OCI-LY3 (cell line): ENCODE measurements at regions not wholly inside any gene's neighbourhood (a gene's known extent, or its start where the extent isn't known, plus 50 kb on each side); places are given as distances from the start of the nearest gene placed in this dataset.

Experiments used
- CTCF ChIP-seq: fragments of 200-600, 300-600 bp; sonication (generic); IDR thresholded peaks from 2 replicates; pipeline ENCODE4 v1.5.1; 2014; ENCODE audit warnings: antibody characterized with exemption, low read length, low read depth
- EZH2phosphoT487 ChIP-seq: fragments of 200-600 bp; shearing (Covaris generic); IDR thresholded peaks from 2 replicates; pipeline ENCODE4 v1.6.1; 2018; ENCODE audit warnings: antibody characterized with exemption, mixed run types, low read depth

DNA sequence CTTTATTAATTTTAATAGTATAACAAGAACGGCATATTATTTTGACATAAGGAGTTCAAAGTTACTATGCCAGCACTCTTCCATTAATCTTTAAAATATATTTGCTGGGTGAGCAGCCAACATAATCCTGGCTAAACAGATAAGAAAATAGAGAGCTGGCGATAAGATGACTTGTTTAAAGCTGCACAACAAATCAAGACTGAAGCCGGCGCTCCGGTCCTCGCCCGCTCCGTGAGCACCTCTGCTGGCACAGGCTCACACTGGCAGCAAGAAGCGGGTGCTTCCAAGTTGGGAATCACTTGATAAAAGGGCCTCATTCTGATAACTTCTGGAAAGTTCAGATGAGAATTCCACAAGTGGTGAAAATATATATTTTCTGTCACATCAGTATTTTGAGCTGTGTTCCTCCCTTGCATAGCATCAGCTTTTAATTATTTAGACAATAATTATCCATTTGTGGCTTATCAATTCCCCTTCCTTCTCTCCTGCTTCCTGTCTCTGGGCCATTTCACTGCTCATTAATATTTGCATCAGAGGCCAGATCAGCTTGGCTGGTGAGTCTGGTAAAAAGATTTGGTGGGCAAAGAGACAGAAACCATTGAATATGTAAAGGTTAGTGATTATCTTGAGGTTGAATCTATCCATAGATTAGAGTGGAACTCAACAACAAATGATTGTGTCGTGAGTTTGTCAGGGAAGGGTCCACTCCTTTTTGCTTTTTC is 205.3 kb downstream of the MZT1 start:
- TF ChIP-seq CTCF (no peak), EZH2phosphoT487 (no peak)
